Left lung (tissue), 4 donors: ENCODE measurements at regions not wholly inside any gene's neighbourhood (a gene's known extent, or its start where the extent isn't known, plus 50 kb on each side); places are given as distances from the start of the nearest gene placed in this dataset.

Experiments
- ATAC-seq: fragments of 200-7000 bp; cut with Tn5 transposase; one replicate; pipeline ENCODE4 v1.9.1; 2020; ENCODE audit warnings: moderate library complexity
- DNase-seq, 4 donors: peaks; one replicate each; pipeline ENCODE4 v3.0.0-alpha.2; 2013 to 2020
- H3K27ac ChIP-seq, 2 donors: fragments of 200-600 bp; sonication (generic) in 1 of 2; one replicate each; pipeline versions ENCODE4 v1.5.0 to v1.8.0; 2020 to 2021
- H3K27me3 ChIP-seq, 2 donors: fragments of 200-600 bp; sonication (generic) in 1 of 2; one replicate each; pipeline versions ENCODE4 v1.5.0 to v1.8.0; 2020 to 2021
- H3K36me3 ChIP-seq, 2 donors: fragments of 200-600 bp; sonication (generic) in 1 of 2; one replicate each; pipeline versions ENCODE4 v1.5.0 to v1.8.0; 2020 to 2021
- H3K4me1 ChIP-seq, 2 donors: fragments of 200-600 bp; one replicate each; pipeline ENCODE4 v1.8.0; 2021
- H3K4me3 ChIP-seq, 2 donors: fragments of 200-600 bp; sonication (generic) in 1 of 2; one replicate each; pipeline versions ENCODE4 v1.5.0 to v1.8.0; 2020 to 2021; ENCODE audit warnings: mild to moderate bottlenecking in 1 of 2
- H3K9me3 ChIP-seq, 2 donors: fragments of 200-600 bp; sonication (generic) in 1 of 2; one replicate each; pipeline versions ENCODE4 v1.5.0 to v1.8.0; 2020 to 2021
- intact Hi-C, 2 donors: fragments of 100-400 bp; cut with DNase I; formaldehyde crosslinking; loops; one replicate each; pipeline versions ENCODE4 v1.11.2 to v1.14.2; 2022
- TF ChIP-seq, protein P1 (sequence below), 2 donors: fragments of 200-600 bp; sonication (generic) in 1 of 2; IDR thresholded peaks; one replicate each; pipeline versions ENCODE4 v1.5.0 to v1.8.0; 2021; ENCODE audit warnings: antibody characterized with exemption in 2 of 2
- donor health status: DM: no; HTN: yes; CAD: no.
- donor health status: DM: no; HTN: no; CAD: no.

DNA sequence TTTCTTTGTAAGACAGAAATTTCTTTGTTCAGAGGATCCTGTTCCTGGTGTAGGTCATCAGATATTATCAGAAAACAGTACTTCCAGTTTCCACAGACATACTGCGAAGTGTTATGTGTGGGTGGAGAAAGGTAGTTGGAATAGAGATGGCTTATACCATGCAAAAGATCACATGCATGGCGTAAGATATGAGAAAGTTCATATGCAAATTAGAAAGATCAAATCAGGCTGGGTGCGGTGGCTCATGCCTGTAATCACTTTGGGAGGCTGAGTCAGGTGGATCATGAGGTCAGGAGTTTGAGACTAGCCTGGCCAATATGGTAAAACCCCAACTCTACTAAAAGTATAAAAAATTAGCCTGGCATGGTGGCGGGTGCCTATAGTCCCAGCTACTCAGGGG lies 65.2 kb upstream of the GLIS3 start:
- no peaks in the 10 kb centered on the region for H3K36me3 ChIP-seq
- no peak for ATAC-seq

DNA sequence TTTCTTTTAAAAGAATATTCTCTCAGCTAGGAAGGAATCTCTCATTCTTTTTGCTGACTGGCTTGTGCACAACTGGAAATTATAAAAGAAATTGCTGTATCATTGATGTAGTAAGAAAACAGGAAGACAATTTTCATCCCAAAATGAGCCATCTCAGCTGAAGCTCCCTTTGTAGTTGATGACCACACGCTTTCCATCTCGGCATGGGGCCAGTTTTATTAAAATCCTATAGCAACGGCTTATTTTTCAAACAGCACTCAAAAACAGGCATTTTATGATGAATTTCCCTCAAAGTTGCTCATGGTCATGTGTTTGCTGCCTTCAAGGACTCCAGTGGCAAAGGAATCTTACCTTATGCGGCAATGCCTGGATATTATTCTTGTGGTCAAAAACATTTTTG lies 62.4 kb upstream of the GLIS3 start:
- H3K27ac ChIP-seq: no peak overlapping the region
- intact Hi-C loops: loop anchor here in 1 of 2 donors (10.0 kb wide), 1 partner anchor 287 kb away; no protein-coding TSS in a partner anchor
- H3K4me1 ChIP-seq: no peaks in the 10 kb centered on the region
- no peaks in the 10 kb centered on the region for H3K9me3 ChIP-seq
- no peak overlapping the region for H3K4me3 ChIP-seq
- H3K36me3 ChIP-seq: no peaks in the 10 kb centered on the region
- H3K27me3 ChIP-seq: no peaks in the 10 kb centered on the region
- DNase-seq: no peak
- TF ChIP-seq, protein P1, sequence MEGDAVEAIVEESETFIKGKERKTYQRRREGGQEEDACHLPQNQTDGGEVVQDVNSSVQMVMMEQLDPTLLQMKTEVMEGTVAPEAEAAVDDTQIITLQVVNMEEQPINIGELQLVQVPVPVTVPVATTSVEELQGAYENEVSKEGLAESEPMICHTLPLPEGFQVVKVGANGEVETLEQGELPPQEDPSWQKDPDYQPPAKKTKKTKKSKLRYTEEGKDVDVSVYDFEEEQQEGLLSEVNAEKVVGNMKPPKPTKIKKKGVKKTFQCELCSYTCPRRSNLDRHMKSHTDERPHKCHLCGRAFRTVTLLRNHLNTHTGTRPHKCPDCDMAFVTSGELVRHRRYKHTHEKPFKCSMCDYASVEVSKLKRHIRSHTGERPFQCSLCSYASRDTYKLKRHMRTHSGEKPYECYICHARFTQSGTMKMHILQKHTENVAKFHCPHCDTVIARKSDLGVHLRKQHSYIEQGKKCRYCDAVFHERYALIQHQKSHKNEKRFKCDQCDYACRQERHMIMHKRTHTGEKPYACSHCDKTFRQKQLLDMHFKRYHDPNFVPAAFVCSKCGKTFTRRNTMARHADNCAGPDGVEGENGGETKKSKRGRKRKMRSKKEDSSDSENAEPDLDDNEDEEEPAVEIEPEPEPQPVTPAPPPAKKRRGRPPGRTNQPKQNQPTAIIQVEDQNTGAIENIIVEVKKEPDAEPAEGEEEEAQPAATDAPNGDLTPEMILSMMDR (IDR thresholded peaks at IDR 0.05): no peak
- ATAC-seq: no peak

More for the DNA sequence above, 65.2 kb upstream of the GLIS3 start:
- intact Hi-C loops: loop anchor here in 1 of 2 donors (10.0 kb wide), 1 partner anchor 290 kb away; no protein-coding TSS in a partner anchor
- Histone ChIP-seq H3K4me3 (no peak overlapping the region), H3K9me3 (no peaks in the 10 kb centered on the region), H3K4me1 (no peaks in the 10 kb centered on the region), H3K27ac (no peak overlapping the region), H3K27me3 (no peaks in the 10 kb centered on the region)
- no peak for DNase-seq
- TF ChIP-seq, protein P1 (IDR thresholded peaks at IDR 0.05): no peak

DNA sequence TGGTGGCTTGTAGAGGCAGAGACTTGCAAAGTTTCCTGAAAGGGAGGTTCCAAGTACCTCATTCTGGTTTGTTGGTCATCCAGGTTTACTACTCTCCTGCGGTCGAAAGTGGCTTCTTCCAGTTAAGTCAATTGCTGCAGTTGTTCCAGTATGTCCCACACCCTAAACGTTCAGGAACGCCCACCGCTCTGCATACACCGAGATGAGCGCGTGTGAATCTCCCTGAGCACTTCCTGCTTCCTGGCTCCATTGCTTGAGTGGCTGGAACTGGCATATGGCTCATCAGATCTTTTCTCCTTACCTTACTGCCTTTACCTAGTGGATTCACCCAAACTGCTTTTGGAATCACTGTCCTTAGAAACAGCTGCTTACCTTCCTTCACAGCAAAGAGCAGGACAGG lies 59.1 kb upstream of the GLIS3 start:
- H3K4me1 ChIP-seq: no peaks in the 10 kb centered on the region
- no peak for ATAC-seq

DNA sequence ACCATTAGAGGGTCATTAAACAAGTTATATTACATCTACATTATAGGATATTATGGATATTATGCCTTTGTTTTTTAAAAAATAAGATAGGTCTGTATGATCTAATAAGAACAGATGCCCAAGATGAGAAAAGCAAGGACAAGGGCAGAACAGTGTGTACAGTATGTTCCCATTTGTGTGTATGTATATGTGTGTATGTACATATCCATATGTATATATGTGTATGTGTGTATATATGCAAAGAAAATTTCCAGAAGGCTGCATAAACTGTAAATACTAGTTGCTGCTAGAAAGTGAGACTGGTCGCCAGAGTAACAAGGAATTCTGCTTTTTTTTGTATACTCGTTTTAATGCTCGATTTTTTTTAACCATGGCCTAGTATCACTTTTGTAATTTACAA lies 58.1 kb upstream of the GLIS3 start:
- DNase-seq (no peak), ATAC-seq (no peak)
- TF ChIP-seq, protein P1 (IDR thresholded peaks at IDR 0.05): no peak
- H3K36me3 ChIP-seq: no peaks in the 10 kb centered on the region
- intact Hi-C loops: no loop called here
- no peaks in the 10 kb centered on the region for H3K27me3 ChIP-seq
- H3K9me3 ChIP-seq: no peaks in the 10 kb centered on the region
- H3K4me3 ChIP-seq: no peak overlapping the region
- H3K27ac ChIP-seq: no peak overlapping the region
- H3K4me1 ChIP-seq: no peaks in the 10 kb centered on the region

More for the DNA sequence above, 59.1 kb upstream of the GLIS3 start:
- TF ChIP-seq, protein P1 (IDR thresholded peaks at IDR 0.05): no peak
- intact Hi-C loops: no loop called here
- Histone ChIP-seq H3K4me3 (no peak overlapping the region), H3K36me3 (no peaks in the 10 kb centered on the region), H3K27ac (no peak overlapping the region), H3K27me3 (no peaks in the 10 kb centered on the region), H3K9me3 (no peaks in the 10 kb centered on the region)
- no peak for DNase-seq

DNA sequence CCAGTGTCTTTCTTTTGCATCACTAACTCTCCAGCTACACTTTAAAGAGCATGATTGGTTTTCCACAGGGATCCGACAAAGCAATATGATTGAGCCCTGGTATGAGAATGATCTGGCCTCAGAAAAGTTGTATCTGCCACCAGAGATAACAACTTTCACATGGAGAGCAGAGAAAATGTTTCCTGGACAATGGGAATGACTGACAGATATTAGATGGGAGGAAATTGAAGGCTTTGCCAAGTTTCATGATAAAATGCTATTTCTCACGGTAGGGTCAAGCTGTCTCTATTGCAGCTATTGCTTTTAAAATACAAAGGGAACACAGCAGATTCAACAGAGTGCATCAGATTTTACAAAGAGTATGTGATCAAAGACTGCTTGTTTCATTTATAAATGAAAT lies 56.4 kb upstream of the GLIS3 start:
- Histone ChIP-seq H3K36me3 (no peaks in the 10 kb centered on the region), H3K4me3 (no peak overlapping the region), H3K27ac (no peak overlapping the region), H3K27me3 (no peaks in the 10 kb centered on the region), H3K4me1 (no peaks in the 10 kb centered on the region), H3K9me3 (no peaks in the 10 kb centered on the region)
- TF ChIP-seq, protein P1 (IDR thresholded peaks at IDR 0.05): no peak
- intact Hi-C loops: no loop called here
- ATAC-seq (no peak), DNase-seq (no peak)
